HT-29 (cell line): ENCODE measurements at regions not wholly inside any gene's neighbourhood (a gene's known extent, or its start where the extent isn't known, plus 50 kb on each side); places are given as distances from the start of the nearest gene placed in this dataset.

Source experiments
- DNase-seq: peaks from one replicate; pipeline ENCODE4 v3.0.0-alpha.2; 2015; ENCODE audit warnings: low spot score

DNA sequence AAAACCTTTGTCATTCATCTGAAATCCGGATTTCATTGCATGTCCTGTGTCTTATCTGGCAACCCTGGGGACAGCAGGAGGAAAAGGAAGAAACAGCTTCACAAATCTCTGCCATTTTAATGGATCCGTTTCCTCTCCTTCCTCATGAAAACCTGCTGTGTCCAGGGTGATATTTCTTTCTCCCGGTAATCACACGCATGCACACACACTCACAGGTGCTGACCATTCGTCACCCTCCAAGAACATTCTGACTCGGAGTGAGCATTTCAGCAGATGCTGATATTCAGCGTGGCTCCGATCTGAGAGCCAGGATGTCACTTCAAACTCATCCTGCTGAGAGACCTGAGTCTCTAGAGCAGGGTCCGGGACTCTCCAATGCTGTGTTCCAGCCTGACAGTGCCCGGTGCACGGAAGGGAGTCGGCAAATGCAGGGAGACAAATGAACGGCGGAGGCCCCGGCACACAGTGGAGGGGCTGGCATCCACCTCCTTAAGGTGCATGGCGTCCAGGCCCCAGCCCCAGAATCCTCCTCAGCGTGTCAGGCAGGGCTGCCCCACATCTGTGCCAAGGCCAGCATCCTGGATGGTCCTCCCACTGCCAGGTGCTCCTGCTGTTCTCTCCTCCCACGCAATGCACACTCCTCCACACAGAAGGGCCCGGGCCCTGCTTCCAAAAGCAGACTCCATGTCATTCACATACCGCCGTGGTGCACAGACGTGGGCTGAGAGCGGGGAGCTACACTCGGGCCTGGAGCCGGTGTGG is 70.7 kb downstream of the RBFOX3 start:
- no peak for DNase-seq

DNA sequence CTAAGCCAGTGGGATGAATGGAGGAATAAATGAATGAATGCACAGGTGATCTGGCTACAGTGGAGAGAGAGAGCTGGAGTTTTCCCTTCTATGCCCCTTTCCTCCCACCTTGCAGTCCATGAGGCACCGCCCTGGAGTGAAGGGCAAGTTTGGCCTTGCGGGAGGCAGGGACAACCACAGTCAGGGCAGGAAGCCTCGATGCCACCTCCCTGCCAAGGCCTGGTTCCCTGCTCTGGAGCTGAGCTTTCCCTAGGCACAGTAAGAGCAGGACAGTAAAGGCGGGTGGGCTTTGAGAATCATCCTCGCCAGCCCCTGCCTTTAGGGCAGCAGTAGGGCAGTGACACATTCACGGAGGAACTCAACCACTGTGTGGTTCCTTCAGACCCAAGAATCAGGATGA is 72.6 kb downstream of the RBFOX3 start:
- no peak for DNase-seq

DNA sequence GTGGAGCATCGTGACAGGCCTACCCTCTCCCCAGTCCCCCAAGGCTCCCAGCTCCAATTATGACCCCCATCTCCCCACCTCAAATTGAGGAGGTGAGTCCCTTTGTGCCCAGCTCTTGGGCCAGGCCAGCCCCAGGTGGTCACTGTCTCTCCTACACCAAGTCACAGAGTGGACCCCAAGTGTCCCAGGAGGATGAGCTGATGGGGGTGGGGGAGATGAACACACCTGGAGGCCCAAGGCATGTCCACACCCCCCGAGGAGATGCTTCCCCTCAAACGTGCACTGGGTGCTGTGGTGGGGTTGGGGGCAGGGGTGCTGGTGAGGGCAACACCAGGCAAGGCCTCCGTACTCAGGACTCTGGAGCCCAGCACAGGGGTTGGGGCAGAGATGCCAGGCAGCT is 73.2 kb downstream of the RBFOX3 start:
- no peak for DNase-seq

DNA sequence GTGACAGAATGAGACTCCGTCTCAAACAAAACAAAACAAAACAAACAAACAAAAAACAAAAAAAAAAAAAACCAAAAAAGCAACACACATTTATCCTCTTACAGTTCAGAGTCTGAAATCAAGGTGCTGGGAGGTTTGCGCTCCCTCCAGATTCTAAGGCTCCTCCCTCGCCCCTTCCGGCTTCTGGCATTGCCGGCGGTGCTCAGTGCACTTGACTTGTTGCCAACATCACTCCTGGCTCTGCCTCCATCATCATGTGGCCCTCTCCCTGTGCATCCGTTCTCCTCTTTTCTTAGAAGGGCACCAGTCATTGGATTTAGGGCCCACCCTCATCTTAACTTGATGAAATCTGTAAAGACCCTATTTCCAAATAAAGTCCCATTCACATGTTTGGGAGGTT is 73.8 kb downstream of the RBFOX3 start:
- no peak for DNase-seq

DNA sequence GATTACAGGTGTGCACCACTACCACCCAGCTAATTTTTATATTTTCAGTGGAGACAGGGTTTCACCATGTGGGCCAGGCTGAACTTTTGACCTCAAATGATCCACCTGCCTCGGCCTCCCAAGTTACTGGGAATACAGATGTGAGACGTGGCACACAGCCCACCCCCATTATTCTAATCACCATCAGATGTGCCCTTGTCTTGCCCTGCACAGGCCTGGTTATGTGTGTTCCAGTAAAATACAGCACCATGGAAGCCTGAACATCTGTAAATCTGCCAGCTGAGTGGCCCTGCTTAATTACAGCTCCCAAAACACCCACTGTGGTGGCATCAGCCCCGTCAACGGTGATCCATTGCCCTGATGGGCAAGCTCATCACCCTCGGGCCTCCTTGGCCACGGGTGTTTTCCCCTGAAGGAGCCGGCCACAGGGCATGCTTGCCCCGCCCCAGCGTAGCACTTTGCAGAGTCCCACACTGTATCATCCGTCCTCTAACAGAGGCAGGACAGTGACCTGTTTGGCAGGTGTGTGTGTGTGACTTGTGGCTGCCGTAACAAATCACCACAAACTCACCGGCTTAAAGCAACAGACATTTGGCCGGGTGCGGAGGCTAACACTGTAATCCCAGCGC is 74.5 kb downstream of the RBFOX3 start:
- no peak for DNase-seq

DNA sequence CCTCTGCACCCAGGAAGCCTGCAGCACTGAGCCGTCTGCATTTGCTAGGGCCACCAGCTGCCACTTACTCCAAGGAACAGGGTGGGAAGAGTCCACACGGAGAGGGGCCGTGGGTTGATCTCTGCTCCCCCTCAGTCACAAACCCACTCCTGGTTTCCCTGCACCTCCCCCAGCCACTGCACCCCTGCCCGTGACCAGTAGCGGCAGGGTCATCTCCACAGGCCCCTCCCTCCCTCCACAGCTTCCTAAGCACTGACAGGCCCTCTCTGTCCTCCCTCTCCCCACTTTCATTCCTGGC is 75.2 kb downstream of the RBFOX3 start:
- no peak for DNase-seq

DNA sequence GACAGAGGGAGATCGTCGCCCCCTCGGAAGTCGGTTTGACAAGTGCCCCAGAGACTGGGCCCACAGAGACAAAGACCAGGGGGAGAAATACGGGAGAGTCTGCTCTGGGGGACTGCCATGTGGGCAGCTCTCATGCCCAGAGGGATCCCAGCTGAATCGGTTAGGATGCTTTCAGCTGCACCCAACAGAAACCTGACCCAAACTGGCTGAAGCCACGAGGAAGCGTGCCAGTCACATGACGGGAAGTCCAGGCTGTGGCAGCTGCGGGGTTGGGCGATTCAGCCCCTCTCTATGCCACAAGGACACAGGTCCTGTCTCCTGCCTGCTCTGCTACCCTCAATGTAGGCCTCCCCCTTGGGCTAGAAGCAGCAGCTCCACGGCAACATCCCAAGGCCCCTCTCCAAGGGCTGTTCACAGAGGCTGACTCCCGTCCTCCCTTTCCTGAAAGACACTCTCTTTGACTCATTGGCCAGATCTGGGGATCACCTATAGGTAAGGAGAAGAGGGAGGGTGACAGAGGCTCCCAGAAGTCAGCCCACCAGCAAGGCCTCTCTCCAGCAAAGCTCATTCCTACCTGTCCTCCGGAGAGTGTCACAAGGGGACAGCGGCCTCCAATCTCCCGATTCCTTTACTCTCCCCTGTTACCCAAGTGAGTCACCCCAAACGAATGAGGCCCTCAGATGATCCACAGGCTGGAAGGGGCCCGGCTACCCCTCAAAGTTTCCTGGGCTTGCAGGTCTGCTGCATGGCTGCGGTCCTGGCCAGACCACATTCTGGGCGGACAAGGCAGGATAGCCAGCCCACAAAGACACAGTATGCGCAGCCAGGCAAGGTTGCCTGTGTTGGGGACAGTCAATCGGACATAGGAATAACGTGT is 75.8 kb downstream of the RBFOX3 start:
- DNase-seq = no peak

DNA sequence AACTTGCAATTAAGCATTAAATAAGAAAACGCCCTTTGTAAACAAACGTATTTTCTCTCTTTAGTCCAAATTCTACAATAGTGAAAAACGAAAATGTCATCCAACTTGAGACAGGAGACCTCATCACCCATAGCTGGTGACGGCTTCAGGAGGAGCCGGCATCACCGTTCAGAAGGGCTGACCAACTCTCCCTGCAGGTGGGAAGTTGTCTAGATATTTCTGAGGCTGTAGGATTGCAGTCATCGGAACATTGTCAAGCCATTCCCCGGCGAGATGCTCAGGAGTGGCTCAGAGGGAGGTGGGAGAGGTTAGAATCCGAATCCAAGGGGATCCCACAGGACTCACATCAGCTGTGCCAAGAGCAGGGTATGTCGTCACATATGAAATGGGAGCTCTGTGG is 76.7 kb downstream of the RBFOX3 start:
- no peak for DNase-seq

DNA sequence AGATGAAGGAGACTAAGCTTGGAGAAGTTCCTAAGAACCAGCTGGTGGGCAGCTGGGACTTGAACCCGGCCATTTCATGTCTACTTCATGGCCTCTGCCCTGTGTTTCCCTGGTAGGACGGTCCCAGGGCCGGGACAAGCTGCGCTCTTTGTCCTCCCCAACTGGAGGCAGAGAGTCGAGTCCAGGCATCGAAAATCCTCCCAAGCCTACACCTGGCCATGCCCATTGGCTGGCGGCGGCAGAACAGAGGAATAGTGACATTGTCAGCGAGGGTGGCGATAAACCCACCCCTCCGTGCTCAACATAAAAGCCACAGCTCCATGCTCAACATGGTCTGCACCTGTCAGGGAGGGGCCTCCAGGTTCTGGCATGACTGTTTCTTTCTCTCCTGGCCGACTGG is 77.7 kb downstream of the RBFOX3 start:
- DNase-seq = no peak

DNA sequence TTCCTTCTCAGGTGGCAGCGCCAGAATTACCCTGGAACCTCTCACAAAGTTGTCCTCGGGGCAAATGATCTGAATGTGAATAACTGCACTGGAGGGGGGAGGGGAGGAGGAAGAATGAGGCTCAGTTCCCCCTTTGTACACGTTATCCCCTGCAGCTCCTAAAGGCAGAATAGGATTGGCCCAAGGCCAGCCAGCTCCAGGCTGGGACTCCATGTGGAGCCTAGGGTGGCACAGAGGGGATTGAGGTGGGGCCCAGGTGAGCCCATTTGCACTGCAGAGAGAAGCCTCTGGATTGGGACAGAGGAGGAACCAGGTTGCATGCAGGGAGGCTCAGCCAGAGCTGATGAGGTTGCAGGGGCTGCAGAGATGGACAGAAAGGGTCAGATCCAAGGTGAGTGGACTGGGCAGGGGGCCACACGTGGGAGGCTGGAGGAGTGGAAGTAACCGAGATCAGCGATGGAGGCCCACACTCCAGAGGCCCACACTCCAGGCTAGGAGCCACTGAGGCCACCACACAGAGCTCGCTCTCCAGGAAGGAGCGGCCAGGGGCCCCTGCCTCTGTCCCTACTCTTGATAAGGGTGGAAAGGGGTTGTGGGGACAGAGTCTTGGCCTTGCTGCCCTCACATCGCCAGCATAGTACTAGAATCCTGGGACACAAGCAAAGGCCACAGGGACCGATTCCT is 78.6 kb downstream of the RBFOX3 start:
- no peak for DNase-seq

DNA sequence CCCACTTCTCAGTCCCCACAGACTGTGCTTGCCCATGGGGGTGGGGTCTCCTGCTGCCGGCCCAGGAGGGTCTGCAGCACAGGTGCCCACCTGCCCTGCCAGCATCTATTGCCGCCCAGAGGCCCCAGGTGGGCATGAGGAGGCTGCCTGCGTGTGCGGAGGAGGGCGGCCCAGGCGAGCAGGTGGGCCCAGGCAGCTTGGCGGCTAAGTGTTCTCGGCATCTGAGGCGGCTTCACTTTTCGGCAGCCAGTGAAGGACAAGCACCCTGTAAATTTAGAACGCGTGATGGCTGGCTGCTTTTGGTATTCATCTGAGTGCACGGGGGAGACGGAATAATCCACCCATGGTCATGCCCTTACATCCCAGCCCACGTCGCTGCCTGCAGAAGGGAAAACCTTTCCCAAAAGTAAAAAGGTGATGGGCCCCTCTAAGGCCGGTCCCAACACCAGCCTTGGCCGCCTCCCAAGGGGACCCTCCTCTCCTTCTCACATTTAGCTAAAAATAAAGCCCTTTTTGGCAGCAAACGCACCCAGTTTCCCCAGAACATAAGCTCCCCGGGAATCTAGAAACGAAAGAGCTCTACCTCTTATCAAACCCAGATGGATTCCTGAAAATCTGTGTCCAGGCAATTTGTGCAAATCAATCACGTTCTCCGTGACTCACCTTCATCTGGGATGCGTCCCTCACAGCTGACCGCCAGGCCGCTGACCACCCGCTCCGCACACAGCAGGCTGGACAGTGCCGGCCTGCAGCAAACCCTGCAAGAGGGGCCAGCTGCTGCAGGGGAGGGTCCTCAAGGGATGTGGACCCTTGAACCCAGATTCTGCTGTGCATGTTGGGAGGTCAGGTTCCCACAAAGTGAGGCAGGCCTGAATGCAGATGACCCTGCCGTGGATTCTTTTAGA is 79.4 kb downstream of the RBFOX3 start:
- DNase-seq = no peak

DNA sequence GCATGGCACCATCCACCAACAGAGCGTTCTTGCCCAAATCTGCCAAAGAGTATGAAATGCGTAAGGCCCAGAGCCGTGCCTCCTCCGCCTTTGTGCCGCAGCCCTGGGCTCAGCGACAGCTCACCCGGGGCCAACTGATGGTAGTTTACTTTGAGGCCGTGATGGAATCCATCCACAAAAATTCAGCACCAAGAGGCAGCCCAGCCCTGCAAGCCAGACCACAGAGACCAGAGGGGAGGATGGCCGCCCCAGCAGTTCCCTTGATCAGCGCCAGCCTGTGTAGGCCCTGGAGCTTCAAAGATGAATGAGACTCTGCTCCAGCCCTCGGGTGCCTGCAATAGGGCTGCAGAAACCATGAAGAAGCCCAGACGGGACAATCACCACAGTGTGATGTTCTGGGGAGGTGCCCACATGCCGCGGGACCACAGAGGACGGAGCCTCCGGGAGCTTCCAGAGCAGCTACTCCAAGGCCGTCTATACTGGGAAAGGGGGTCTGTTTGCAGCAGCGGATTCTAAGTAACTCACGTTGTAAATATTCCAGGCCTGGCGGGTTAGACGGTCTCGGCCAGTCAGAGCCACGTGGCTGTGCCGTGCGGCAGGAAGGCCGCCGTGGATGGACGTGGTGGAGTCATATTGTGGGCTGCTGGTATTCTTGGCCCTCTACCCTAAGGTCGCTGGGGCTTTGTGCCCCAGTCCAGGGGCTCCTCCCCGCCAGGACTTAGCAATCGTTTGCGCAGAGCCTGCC is 80.3 kb downstream of the RBFOX3 start:
- no peak for DNase-seq

DNA sequence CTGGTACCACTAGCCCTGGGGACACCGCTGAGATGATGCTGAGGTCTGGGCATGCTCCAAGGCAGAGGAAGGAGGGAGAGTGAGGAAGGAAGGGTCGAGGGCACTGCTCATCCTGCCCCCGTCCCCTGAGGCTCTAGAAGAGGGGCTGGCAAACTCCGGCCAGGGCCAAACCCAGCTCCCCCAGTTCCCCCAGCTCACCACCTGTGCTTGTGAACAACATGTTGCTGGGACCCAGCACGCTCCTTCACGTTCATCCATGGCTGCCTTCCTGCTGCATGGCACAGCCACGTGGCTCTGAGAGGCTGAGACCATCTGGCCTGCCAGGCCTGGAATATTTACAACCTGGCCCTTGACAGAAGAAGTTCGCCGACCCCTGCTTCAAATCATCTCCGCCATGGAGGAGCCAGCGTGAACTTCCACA is 81.2 kb downstream of the RBFOX3 start:
- DNase-seq = no peak

DNA sequence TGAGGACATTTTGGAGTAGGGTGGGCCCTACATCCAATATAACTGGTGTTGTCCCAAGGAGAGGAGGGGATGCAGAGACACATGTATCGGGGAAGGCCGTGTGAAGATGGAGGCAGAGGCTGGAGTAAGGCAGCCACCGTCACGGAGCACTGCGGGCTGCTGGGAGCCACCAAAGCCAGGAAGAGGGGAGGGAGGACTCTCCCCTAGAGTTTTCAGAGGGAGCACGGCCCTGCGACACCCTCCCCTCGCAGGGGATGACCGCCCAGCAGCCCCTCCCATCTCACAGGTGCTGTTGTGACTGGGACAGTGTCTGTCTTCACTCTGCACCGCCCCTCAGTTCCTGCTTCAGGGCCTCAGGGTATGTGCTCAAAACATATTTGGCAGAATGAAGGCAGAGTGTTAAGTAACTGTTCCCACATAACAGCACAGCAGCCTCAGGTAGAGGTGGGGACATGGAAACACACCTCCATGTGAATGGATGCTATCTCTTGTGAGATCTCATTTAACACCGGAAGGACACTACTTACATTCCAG is 82.2 kb downstream of the RBFOX3 start:
- no peak for DNase-seq

DNA sequence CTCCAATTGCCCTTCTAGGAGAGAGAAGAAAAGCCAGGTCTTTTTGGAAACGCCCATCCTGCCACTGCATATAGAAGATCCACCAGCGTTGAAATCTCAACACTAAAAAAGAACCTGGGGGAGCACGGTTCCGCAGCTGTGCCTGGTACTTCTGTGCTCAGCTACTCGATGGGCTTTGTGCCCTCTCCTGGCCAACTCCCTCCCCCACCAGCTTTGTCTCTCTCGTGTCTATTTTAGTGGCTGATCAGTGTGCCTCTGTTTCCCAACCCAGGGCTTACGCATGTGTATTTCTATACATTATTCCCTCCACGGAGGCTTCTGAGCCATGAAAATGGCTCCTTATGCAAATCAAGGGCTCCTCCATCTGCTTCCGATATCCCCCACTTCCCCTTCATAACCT is 83.5 kb downstream of the RBFOX3 start:
- DNase-seq = no peak

DNA sequence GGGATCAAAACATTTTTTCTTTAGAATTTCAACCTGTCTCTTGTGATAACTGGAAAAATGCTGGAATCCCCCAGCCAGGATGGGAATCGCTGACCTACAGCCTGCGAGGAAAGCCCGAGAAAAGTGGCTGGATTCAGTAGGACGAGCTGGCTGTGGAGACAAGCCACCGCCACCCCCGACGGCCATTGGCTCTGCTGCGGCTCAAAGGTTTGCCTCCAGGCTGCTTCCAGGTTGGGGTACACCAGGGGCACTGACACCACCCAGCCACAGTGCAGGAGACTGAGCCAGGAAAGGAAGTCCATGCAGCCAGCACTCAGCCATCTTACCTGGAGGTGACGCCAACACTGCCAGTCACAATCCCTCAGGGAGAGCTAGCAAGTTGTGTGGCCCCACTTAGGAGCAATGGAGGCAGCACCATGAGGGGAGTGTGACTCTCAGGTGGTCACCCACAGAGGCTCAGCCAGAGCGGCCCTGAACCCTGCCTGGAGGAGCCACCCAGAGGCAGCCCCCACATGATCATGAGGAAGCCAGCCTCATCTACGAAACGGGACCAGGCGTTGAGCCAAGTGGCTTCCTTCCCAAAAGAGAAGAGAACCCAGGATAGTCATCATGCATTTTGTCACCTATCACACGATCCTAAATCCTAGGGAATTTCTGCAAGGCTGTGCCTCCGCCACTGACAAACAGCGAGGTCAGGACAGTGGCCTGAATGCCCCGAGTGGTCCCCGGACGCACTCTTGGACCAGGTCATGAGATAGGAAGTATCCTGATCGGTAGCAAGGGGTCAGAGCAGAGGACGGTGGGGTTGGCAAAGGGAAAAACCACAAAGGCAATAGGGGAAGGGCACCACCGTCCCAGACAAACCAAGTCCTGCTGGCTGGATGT is 84.8 kb downstream of the RBFOX3 start:
- DNase-seq = no peak

DNA sequence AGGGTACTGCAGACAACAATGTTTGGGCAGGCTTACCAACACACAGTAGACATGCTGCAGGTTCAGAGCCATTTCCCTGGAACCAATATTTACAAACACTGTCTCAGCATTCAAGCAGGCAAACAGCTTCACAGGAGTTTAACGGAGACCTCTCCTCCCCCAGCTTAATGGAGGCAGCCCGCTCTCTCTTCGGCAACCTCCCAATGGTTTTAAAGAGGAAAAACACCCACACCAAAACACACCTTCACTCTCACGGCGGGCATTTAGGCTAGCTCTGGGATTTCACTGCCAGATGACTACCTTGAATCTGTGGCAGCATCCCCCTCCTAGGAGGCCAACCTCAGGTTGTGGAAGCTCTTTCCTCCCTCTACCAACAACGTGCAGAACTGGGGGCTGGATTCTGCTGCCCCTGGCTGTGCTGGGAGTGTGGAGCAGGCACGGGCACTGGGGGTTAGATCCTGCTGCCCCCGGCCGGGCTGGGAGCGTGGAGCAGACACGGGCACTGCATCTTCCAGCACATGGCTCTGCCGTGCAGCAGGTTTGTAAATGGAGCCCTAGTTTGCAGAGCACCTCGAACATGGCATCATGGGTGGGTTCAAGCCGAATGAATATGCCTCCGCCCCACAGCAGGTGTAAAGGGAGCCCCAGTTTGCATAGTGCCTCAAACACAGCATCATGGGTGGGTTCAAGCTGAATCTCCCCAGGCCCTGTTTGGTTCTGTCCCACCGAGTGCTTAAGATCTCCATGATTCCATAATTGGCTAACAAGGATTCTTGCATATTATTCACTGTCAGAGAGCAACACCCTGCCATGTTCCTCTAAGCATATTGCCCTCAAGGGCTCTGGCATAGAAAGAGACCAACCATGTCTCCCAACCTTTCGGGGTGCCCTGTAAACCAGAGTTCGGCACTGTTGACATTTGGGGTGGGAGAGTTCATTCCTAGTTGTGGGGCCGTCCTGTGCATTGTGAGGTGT is 86.4 kb downstream of the RBFOX3 start:
- DNase-seq = no peak

DNA sequence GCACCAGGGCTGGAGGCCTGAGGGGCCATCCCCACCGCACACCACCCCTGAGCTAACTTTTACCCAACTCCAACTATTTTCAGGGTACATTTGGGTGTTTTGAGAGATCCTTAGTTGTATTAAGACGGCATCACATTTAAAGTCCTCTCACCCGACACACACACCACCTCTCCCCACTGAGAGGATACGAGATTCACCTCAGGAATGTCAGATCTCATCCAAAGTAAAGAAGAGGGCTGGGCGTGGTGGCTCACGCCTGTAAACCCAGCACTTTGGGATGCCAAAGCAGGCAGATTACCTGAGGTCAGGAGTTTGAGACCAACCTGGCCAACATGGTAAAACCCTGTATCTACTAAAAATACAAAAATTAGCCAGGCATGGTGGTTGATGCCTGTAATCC is 88.4 kb downstream of the RBFOX3 start:
- no peak for DNase-seq
